Amniotic epithelial cell (primary cell): ENCODE measurements at regions not wholly inside any gene's neighbourhood (a gene's known extent, or its start where the extent isn't known, plus 50 kb on each side); places are given as distances from the start of the nearest gene placed in this dataset.
"Not testable (repeated sequence)": the region's sequence is repeated elsewhere in the genome, so short reads cannot be mapped to it uniquely, and the experiment has no call there.

ENCODE experiments used
- DNase-seq: peaks from one replicate; pipeline ENCODE4 v3.0.0-alpha.2; 2010; ENCODE audit warnings: low read depth

DNA sequence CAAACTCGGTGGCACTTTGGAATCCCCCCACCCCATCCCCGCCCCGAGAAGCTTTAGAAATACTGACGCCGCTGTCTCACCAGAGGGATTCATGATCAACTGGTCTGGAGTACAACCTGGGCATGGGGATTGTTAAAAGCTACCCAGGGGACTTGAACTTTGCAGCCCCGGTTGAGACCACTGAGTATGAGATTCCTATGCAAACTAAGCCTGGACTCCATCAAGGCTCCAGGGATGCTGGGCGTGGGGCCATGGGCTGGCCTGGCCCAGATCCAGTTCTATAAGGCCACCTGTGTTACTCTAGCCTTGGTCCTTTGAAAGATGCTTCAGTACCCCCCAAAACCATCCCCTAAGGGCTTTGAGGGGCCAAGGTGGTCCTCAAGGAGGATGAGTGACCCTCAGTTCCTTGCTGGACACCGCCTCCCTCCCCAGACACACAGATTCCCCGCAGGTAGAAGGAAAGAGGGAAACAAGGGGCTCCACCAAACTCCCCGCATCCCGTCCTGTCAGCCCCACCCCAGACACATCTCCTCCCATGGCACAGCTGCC is 68.5 kb downstream of the MRPL36 start:
- no peak for DNase-seq

DNA sequence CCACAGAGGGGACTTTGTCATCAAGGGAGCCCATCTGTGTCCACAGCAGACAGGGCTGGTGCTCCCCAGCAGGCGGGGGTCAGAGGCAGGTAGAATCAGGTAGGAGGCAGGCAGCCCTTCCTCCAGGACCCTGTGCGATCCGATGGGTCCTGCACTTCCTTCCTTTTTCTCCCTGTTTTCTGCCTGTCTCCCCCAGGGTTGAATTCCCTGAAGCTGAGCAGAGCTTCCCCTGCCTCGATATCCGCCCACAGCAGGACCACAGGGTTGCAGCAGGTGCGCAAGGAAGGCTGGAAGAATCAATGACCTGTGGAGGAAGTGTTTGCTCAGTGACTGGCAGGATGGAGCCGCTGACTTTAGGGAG is 69.2 kb downstream of the MRPL36 start:
- no peak for DNase-seq

DNA sequence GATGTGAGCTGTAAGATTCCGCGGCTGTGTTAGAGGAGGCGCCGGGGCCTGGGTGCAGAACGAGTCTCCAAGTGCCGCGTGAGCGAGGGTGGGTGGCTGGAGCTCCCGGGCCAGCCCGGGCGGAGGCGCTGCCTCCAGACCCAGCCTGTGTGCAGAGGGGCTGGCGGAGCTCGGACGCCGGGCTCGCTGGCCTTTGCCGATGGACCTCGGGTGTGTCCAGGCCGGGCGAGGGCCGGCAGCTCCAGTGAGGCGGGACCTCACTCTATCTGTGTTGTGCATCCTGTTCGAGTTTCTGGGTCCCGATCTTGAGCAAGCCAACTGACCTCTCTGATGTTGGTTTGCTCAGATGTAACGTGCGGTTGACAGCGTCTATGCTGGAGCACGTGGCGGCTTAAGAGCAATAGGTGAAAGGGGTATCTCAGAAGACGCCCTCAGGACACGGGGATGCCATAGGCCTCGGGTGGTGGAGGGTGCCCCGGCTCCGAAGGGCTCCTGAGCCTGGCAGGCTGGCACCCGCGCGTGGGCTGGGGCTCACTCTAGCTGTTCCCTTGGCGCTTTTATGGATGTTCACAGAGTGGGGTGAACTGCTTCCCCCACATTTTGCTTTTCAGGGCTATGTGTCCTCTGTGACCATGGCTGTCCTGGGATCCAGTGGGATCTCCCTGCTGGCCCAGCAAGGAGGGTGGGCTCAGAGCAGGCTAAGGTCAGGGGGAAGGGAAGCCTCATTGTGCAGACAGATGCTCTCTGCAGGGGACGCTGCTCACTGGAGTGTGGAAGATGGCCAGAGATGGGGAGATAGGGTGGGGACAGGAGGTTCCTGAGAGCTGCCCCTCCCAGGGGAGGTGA is 69.8 kb downstream of the MRPL36 start:
- no peak for DNase-seq

DNA sequence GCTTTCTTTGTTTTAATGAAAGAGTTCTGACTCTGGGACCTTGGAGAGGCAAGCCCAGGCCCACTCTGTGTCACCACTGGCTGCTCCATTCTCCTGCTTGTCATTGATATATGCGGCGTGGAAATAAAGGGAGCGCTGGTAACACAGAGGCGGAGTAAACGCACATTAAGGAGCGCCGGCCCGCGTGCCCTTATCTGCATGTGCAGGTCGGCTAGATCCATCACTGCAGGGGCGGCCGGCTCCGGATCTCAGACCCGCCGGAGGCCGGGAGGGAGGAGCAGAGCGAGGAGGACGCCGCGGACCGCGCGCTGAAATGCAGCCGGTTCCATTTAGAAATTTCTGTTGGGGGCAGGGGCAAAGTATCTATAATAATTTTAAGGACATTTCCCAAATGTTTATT is 70.8 kb downstream of the MRPL36 start:
- DNase-seq: no peak

DNA sequence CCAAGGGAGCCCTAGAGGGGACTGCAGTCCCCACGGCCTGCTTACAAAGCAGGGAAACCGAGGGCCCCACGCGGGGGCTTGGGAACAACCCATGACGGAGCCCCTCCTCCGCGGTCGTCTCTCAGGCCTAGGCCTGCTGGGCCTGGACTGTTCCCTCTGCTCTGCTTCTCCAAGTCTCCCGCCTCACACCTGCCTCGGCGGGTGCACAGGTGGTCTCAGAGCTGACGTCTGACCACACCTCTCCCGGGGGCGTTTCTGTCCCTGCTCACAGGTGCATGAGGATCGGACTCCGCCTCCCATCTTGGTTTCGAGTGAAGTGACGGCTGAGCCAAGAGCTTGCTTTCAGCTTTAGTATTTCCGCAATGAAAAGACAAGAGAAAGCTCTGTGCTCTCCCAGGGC is 72.1 kb downstream of the MRPL36 start:
- DNase-seq: no peak

DNA sequence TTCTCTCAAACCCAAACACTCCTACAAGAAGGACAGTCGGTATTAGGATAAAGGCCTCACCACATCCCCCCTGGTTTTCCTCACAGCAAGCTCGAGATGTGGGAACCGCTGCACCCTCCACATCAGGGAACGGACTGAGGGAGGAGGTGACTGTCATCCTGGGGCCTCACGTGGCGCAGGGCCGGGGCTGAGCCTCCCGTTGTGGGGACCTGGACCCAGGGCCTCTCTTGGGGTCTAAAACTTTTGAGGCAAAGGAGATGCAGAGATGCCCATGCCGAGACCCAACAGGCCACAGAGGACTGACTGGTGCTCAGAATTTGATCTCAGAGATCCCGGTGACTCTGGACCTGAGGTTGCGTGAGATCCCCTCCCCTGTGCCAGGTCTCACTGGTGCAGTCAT is 72.7 kb downstream of the MRPL36 start:
- DNase-seq: no peak

DNA sequence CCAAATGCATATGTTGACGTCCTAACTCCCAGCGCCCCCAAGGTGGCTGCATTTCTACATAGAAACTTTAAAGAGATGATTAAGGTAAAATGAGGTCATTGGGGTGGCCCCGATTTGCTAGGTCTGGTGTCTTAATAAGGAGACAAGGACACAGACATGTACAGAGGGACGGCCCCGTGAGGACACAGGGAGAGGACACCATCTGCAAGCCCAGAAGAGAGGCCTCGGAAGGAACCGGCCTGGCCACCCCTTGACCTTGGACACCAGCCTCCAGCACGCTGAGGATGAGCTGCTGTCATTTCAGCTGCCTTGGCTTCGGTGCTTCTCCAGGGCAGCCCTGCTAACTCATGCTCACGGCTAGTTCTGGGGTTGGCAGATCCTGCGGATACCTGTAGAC is 73.2 kb downstream of the MRPL36 start:
- no peak for DNase-seq

DNA sequence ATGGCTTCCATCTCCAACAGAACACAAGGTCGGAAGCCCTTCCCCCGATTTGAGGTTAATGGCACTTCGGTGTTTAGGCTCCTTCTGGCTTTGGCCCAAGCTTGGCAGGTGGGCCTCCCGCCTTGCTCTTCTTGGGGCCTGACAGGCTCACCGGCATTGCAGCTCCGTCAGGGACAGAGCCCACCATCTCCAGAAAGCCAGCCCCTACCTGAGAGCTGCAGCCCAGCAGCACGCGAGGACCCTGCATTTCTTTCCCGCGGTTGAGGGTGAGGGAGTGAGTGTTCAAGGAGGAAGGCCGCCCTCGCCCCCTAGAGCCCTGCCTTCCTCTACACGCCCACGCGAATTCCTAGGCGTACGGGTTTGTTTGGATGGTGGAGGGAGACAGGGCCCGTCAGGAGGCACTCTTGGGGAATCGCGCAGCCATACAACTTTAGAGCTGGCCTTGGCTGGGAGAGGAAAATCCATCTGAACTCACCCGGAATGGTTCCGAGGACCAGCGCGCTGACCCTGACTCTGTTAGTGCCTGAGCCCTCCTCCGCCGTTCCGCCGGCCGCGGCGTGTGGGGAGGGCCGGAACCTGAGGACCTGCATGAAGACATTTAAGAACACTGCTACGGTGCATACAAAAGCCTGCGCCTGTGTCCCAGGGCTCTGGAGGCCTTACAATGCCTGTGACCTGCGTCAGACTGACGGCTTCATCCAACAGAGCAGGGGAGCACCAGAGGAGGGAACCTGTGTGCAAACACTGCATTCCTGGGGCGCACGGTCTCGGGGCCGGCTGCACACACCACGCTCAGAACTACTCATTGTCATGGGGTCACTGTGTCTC is 73.8 kb downstream of the MRPL36 start:
- DNase-seq: no peak

DNA sequence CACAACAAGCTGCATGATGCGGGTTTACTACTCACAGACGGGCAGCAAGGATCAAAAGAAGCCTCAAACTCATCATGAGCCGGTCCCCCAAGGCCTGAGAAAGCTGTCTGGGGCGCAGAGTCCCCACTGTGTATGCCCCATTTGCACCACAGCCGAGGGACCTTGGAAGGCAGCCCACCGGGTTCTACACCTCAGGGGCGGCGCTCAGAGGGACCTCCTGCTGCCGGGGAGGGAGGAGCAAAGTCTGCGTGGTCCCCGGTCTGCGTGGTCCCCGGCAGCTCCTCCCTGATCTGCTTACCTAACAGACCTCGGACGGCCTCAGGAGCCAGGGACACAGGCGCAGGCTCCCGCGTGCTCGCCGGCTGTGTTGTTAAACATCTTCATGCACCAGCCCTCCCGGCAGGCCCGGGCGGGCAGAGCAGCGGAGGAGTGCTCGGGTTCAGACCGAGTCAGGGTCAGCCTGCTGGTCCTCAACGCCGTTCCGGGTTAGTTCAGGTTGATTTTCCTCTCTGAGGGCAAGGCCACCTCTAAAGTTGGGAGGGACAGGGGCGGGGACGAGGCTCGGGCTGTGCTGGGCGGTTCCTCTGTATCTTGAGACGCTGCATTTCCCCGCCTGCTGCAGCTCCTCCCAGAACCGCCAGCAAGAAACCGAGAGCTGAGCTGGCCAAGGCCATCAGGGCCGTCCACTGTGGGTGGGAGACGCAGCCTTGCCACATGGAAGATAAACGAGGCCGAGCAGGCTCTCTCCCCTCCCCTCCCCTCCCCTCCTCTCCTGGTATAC is 74.6 kb downstream of the MRPL36 start:
- no peak for DNase-seq

DNA sequence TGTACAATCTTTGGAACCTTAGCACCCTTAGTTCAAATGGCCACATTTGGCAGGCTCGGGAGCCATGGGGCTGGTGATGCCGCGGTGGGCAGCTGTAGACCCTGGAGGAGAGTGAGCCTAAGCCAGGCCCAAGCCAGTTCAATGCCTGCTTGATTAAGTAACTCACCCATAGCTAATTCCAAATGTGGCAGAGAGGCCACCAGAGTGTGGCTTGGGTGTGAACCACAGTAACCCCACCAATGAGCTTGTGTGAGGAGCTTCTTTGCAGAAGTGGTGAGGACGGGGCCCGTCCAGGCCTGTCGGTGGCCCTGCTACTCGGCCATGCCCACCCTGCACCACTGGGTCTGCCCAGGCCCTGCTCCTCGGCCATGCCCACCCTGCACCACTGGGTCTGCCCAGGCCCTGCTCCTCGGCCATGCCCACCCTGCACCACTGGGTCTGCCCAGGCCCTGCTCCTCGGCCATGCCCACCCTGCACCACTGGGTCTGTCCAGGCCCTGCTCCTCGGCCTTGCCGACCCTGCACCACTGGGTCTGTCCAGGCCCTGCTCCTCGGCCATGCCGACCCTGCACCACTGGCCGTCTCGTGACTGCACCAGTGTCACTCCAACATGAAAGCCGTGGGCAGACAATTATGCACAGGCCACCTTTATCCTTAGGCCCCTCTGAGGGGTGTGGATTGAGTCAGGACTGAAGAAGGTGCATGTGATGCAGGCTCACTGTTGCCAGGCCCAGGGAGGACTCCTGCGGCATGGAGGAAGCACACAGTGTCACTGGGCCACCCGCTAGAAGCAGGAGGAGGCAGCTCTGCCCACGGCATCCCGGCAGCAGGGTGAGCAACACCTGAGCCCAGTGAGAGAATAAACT is 75.4 kb downstream of the MRPL36 start:
- no peak for DNase-seq

DNA sequence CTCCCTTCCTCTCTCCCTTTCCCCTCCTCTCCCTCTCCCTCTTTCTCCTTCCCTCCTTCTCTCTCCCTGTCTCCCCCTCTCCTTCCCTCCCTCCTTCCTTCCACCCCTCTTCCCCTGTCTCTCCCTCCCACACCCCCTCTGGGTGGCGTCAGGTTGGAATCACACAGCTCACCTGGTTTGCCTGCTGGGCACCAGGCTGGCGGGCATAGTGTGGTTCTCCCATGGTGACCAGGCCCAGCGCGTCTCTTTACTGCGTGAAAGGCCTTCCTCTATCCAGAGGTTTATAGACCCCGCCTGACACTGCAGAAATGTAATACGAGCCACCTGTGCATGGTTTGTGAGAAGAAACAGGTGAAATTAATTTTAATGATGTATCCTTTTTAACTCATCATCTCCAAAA is 76.2 kb downstream of the MRPL36 start:
- no peak for DNase-seq

DNA sequence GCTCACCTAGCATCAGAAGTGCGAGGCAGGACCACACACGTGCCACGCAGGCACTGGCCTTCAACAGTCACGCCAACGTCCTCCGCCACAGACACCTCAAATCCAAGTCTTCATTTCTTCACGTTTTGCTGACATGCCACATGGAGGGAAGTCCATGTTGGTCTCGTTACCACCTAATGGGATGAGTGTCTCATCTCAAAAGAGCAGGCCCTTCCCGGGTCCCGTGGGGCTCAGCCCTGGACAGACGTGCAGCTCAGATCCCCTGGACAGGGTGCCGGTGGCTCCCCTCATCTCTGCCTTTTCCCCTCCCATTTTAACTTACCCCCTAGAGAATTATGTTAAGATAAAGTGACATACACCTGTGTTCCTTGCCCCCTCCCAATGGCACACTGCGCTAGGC is 76.8 kb downstream of the MRPL36 start:
- DNase-seq: no peak

DNA sequence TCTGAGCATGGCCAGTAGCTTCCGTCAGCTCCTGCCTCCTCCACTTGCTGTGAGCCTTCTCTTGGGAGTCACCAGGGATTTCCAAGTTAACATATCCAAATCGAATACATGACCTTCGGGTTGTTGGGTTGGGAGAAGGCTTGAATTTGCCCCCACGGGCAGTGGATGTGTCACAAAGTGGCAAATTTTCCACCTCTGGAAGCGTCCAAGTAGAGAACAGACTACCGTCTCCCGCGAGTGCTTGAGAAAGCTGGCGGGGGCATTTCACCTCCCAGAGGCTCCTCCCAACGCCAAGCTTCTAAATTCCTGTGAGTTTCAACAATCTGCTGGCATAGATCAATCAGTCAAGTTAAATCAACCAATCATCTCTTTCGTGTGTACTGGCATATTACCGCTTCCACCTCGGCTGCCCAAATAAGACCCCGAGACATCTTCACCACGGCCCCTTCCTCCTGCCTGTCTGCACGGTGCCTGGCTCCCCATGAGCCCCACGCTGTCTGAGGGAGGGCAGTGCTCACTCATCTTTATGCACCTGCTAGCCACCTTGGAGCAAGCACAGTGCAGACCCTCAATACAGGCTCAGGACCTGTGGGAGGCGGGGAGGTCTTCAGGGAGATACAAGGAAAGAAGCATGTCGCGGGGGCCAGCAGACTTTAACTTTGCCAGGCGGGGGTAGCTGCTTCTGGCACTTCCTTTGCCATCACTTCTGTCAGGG is 79.1 kb downstream of the MRPL36 start:
- DNase-seq: no peak

DNA sequence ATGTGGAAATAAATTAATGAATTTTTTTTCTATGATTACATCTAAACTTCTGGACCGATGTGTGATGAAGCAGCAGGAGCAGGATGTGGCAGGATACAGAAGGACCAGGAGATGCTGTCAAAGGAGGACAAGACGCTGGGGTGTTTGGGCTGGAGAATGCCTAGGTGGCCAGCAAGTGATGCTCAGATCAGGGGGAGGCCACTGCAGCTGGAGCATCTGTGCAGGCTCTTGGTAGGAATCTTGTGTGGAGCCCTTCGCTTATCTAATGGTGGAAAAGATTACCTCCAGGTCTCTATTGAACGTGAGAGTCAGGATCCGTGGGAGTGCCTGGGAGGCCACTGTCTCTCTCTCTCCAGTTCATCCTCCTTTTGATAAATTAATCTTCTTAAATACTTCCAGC is 79.8 kb downstream of the MRPL36 start:
- DNase-seq: no peak

DNA sequence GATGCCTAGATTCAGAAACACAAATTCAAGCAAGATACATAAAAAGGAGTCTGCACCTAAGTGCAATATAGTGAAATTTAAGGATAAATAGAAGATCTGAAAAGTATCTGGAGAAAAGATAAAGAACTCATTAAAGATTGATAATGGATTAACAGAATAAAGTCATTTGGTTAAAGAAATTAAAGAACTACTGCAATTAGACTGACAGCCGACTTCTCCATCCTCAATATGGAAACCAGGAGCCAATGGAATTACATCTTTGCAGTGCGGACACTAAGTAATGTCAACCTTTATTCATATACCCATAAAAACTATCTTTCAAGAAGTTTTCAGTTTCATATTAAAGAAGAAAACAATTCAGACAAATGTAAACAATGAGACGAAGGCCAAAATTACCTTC is 81.0 kb downstream of the MRPL36 start:
- peak; percentile 8 for DNase-seq

DNA sequence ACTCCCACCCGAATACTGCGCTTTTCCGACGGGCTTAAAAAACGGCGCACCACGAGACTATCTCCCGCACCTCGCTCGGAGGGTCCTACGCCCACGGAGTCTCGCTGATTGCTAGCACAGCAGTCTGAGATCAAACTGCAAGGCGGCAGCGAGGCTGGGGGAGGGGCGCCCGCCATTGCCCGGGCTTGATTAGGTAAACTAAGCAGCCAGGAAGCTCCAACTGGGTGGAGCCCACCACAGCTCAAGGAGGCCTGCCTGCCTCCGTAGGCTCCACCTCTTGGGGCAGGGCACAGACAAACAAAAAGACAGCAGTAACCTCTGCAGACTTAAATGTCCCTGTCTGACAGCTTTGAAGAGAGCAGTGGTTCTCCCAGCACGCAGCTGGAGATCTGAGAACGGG is 89.5 kb downstream of the MRPL36 start:
- DNase-seq: not testable (repeated sequence)

DNA sequence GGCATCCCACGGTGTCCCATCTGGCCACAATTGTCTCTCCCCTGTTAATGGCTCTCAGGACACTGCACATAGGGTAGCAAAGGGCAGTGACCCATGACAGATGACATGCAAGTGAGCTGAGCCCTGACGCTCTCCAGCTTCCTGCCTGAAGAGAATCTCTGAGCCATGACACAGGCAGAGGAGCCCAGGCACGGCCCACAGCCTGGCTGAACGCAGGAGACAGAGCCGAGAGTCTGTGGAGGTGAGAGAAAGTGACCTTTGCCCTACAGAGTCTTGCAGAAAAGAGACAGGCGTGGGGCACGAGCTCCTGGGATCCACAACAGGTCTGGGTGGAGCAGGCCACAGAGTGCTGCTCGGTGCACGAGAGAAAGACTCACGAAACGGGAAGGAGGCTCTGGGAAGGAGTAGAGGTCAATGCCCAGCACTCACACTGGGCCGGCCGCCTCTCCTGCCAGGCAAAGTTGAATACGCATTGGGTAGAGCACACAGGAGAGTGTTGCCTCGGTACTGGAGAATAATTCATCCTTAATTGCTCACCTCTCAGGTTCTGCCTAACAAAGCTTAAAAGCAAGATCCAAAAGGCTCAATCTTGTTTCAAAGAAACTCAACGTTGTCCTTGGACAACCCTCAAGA is 90.3 kb downstream of the MRPL36 start:
- no peak for DNase-seq

DNA sequence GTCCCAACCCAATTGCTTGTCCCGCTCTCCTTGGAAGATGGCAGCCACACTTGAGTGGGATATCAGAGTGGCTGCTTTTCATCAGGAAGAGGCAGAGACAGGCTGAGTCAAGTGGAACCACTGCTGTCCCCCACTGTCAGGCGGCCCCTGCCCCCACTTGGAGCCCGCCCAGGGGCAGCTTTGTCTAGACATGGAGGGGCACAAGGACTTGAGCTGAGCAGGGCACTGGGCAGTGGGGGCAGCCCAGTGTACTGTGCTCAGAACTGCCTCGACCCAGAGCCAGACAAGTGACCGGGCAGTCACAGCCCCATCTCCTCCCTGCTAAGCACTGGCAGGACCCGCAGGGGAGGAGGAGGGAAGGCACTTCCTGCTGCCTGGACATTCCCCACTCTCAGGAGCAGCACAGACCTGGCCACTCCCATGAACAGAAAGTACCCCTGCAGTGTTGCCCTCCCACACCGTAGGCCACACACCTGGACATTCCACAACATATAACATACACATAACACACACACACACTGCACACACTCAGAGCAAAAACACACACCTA is 91.0 kb downstream of the MRPL36 start:
- DNase-seq: no peak

DNA sequence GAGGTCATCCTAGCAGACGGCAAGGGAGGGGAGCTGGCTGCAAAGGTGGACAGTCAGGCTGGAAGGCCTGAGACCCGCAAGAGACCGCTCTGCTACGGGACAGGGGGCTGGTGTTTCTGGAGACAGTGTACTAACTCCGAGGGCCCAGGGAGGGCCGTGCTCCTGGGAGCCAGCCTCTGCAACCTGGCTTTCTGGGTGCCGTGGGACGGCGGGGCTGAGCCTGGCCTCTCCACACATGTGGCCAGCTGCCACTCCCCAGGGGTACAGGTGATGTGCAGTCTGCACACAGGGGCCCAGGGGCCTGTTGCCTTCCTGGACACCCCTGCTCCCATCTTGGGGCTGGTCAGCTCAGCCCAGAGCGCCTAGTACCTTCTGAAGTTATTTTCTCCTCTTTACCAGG is 92.2 kb downstream of the MRPL36 start:
- no peak for DNase-seq

DNA sequence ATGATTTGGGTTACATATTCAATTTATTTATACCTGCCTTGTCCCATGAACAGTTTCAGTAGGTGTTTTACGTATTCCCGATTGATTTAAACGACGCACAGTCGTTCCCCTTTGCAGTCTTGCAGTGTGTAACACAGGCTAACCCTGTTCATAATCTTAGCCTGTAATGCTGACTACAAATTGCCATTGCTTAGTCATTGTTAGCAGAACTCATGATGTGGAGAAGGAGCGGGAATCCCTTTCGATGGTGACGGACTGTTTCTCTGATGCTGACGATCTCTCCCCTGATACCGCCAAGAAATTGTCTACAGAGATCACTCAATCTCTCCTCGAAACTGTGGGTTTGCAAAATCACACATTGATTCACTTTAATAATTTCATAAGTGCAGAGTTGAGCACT is 93.2 kb downstream of the MRPL36 start:
- DNase-seq: no peak
